ENCODE measurements at regions not wholly inside any gene's neighbourhood (a gene's known extent, or its start where the extent isn't known, plus 50 kb on each side); places are given as distances from the start of the nearest gene placed in this dataset.

GRCh38 chr4:141352331-141352730, 131.6 kb downstream of the ZNF330 start (continued):
- no peak for TF ChIP-seq NANOG (IDR thresholded peaks at IDR 0.05; ENCODE audit: insufficient read depth, low read depth, low read length, poor library complexity, severe bottlenecking)
- TF ChIP-seq KDM5A (IDR thresholded peaks at IDR 0.05; ENCODE audit: low read length), result no peak
- TF ChIP-seq CEBPB (IDR thresholded peaks at IDR 0.05; ENCODE audit: low read depth, low read length), result no peak
- TF ChIP-seq TAF7 (optimal IDR thresholded peaks at IDR 0.05; ENCODE audit: borderline replicate concordance, low read depth, low read length), result no peak
- no peak for TF ChIP-seq ASH2L (IDR thresholded peaks at IDR 0.05; ENCODE audit: low read length)
- no peak for TF ChIP-seq TBP (IDR thresholded peaks at IDR 0.05; ENCODE audit: low read depth, low read length)
- TF ChIP-seq, protein P1, sequence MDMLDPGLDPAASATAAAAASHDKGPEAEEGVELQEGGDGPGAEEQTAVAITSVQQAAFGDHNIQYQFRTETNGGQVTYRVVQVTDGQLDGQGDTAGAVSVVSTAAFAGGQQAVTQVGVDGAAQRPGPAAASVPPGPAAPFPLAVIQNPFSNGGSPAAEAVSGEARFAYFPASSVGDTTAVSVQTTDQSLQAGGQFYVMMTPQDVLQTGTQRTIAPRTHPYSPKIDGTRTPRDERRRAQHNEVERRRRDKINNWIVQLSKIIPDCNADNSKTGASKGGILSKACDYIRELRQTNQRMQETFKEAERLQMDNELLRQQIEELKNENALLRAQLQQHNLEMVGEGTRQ (IDR thresholded peaks at IDR 0.05; ENCODE audit: low read length), result no peak
- no peak for TF ChIP-seq JUN (IDR thresholded peaks at IDR 0.05; ENCODE audit: low read depth, low read length)

Data from H1 (cell line).